LNCaP clone FGC (cell line): ENCODE measurements at regions not wholly inside any gene's neighbourhood (a gene's known extent, or its start where the extent isn't known, plus 50 kb on each side); places are given as distances from the start of the nearest gene placed in this dataset.
A peak's percentile ranks its signal among the peaks of the same experiment; 100 is the strongest.

ENCODE experiments used
- DNase-seq: peaks from one replicate; pipeline ENCODE4 v3.0.0-alpha.2; 2011; ENCODE audit warnings: low read depth
- H3K4me3 ChIP-seq: 2 replicates; pipeline ENCODE4 v1.5.1; 2011; ENCODE audit warnings: mild to moderate bottlenecking, low read depth, low read length, control low read depth
- TF ChIP-seq, protein P1 (sequence below): IDR thresholded peaks from 2 replicates; pipeline ENCODE4 v1.5.1; 2012; ENCODE audit warnings: mild to moderate bottlenecking; ENCODE audit not compliant: control insufficient read depth, insufficient read depth; ENCODE audit errors: extremely low read depth

- TF ChIP-seq, protein P1, sequence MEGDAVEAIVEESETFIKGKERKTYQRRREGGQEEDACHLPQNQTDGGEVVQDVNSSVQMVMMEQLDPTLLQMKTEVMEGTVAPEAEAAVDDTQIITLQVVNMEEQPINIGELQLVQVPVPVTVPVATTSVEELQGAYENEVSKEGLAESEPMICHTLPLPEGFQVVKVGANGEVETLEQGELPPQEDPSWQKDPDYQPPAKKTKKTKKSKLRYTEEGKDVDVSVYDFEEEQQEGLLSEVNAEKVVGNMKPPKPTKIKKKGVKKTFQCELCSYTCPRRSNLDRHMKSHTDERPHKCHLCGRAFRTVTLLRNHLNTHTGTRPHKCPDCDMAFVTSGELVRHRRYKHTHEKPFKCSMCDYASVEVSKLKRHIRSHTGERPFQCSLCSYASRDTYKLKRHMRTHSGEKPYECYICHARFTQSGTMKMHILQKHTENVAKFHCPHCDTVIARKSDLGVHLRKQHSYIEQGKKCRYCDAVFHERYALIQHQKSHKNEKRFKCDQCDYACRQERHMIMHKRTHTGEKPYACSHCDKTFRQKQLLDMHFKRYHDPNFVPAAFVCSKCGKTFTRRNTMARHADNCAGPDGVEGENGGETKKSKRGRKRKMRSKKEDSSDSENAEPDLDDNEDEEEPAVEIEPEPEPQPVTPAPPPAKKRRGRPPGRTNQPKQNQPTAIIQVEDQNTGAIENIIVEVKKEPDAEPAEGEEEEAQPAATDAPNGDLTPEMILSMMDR: no peak
- no peak for DNase-seq
Observed at GRCh38 chr6:25012657-25013056, 76.9 kb upstream of the RIPOR2 start.

DNA sequence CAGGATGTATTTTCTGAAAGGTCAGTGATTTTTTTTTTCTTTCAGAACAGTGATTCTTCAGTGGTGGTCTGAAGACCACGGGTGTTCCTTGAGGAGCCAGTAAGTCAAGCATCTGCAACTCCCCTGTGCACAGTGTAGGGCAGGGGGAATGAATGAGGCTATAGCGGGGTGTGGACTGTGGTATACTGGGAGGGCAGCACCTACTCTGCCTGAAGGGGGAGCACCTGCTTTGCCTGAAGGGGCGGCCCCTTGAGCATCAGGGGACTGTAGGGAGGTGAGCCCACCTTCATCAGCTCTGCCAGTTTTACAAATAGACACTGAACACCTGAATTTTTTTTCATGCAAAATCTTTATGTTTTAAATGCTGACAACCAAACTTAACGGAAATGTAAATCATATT lies 77.5 kb upstream of the RIPOR2 start:
- no peak overlapping the region for H3K4me3 ChIP-seq
- no peak for DNase-seq
- TF ChIP-seq, protein P1: 0 out of 2 replicates have a peak, but pooled peaks have one; percentile 0

More at GRCh38 chr6:25012657-25013056, 76.9 kb upstream of the RIPOR2 start:
- H3K4me3 ChIP-seq: no peak overlapping the region

- TF ChIP-seq, protein P1: no peak
- H3K4me3 ChIP-seq: no peak overlapping the region
- DNase-seq: no peak
Observed at GRCh38 chr6:25014369-25014768, 78.6 kb upstream of the RIPOR2 start.

DNA sequence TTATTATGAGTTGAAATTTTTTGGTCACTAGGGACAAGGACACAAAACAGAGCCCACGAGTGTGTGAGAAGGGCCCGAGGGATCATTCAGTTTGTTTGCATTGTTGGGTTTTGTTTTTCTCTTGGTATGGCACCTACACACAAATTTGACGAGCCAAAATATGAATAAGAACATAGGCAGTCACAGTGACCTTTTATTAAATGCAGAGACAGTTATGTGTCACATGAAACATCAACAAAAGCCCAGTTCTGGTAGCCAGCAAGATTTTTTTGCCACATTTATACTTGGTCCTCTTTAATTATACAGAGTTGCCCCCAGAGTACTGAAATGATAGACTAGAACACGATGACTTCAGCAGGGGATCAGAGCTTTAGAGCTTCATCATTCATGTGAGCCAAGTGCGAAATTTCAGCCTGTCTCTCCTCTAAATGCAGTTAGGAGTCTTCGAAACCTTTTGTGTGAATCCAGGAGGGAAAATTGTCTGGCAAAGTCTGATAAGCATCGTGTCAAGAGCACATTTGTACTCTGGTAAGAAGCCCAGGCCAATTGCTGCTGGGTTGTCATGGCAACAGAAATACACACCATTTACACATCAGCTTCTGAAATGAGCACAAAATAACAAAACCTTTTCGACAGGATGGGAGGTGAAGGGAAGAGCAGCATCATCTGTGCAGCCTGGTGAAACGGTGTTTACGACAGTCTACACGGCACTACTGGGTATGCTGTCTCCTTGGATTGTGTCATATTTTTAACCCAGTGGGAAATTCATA lies 79.2 kb upstream of the RIPOR2 start:
- DNase-seq: no peak
- TF ChIP-seq, protein P1: no peak
- H3K4me3 ChIP-seq: no peak overlapping the region

DNA sequence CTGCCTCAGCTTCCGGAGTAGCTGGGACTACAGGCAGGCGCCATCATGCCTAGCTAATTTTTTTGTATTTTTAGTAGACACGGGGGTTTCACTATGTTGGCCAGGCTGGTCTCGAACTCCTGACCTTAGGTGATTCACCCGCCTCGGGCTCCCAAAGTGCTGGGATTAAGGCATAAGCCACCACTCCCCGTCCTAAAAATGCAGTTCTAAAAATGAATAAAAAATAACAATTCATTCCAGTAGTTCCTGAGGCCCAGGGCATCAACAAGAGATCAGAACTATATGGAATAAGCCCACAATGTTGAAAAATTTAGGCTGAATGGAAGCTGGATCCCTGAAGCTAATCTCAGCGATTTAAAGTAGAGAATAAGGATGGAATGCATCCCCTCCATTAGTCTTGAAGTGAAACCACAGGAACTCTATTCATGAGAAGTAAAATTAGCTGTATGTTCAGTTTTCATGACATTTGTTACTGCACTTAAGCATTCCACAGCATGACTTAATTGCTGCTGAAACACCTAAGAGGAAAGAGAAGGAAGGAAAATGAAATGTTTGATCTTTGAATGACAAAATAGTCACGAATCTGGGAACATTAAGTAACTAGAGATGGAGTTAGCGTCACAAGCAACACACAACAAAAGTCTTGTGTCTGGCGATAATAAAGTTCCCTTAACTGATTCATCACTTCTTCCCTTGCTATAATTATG lies 80.4 kb upstream of the RIPOR2 start:
- no peak for DNase-seq
- TF ChIP-seq, protein P1: no peak

GRCh38 chr6:25017486-25017885 lies 81.7 kb upstream of the RIPOR2 start:
- DNase-seq: no peak
- TF ChIP-seq, protein P1: no peak
- H3K4me3 ChIP-seq: no peak overlapping the region

More for the DNA sequence above, 80.4 kb upstream of the RIPOR2 start:
- H3K4me3 ChIP-seq: no peak overlapping the region
